Suprapubic skin (tissue), 4 donors: ENCODE measurements at regions not wholly inside any gene's neighbourhood (a gene's known extent, or its start where the extent isn't known, plus 50 kb on each side); places are given as distances from the start of the nearest gene placed in this dataset.
"Not testable (repeated sequence)": the region's sequence is repeated elsewhere in the genome, so short reads cannot be mapped to it uniquely, and the experiment has no call there.

Source experiments
- DNase-seq, 2 donors: peaks; one replicate each; pipeline ENCODE4 v3.0.0-alpha.2; 2019; ENCODE audit warnings: low spot score in 2 of 2
- H3K27ac ChIP-seq: fragments of 200-600 bp; sonication (generic); one replicate; pipeline ENCODE4 v1.5.1; 2019
- H3K27me3 ChIP-seq: fragments of 200-600 bp; sonication (generic); one replicate; pipeline ENCODE4 v1.5.1; 2019
- H3K36me3 ChIP-seq: fragments of 200-600 bp; sonication (generic); one replicate; pipeline ENCODE4 v1.5.1; 2019
- H3K4me1 ChIP-seq: fragments of 200-600 bp; sonication (generic); one replicate; pipeline ENCODE4 v1.5.1; 2019
- H3K4me3 ChIP-seq: fragments of 200-600 bp; sonication (generic); one replicate; pipeline ENCODE4 v1.5.1; 2019; ENCODE audit warnings: mild to moderate bottlenecking
- H3K9me3 ChIP-seq: fragments of 200-600 bp; sonication (generic); one replicate; pipeline ENCODE4 v1.5.1; 2019
- WGBS: methylation state at CpG from one replicate; pipeline ENCODE4 v1.1.5; 2018; 5-methylcytosine and 5-hydroxymethylcytosine counted together

GRCh38 chr2:87461671-87462070 lies 286.2 kb upstream of the PLGLB2 start:
- H3K27me3 ChIP-seq, H3K4me1 ChIP-seq, H3K4me3 ChIP-seq, DNase-seq, H3K9me3 ChIP-seq, H3K27ac ChIP-seq, H3K36me3 ChIP-seq: not testable (repeated sequence)
- 91% methylated on average over 4 of the region's 4 CpGs for WGBS

GRCh38 chr2:87464219-87464618 lies 283.7 kb upstream of the PLGLB2 start:
- not testable (repeated sequence) for DNase-seq, H3K27ac ChIP-seq, H3K4me3 ChIP-seq, H3K9me3 ChIP-seq, H3K36me3 ChIP-seq, H3K4me1 ChIP-seq, H3K27me3 ChIP-seq
- no CpG with 5 or more reads among the region's 2 CpGs for WGBS

GRCh38 chr2:87465730-87466129 lies 282.2 kb upstream of the PLGLB2 start:
- DNase-seq, H3K27me3 ChIP-seq, H3K36me3 ChIP-seq, H3K9me3 ChIP-seq, H3K27ac ChIP-seq, H3K4me1 ChIP-seq, H3K4me3 ChIP-seq: not testable (repeated sequence)
- 87% methylated on average over 3 of the region's 3 CpGs for WGBS

GRCh38 chr2:87466591-87467120 lies 281.2 kb upstream of the PLGLB2 start:
- H3K4me3 ChIP-seq, DNase-seq, H3K27me3 ChIP-seq, H3K36me3 ChIP-seq, H3K9me3 ChIP-seq, H3K4me1 ChIP-seq, H3K27ac ChIP-seq: not testable (repeated sequence)
- 85% methylated on average over 6 of the region's 8 CpGs for WGBS

- not testable (repeated sequence) for H3K4me1 ChIP-seq, DNase-seq, H3K27ac ChIP-seq, H3K27me3 ChIP-seq, H3K4me3 ChIP-seq, H3K36me3 ChIP-seq, H3K9me3 ChIP-seq
- 79% methylated on average over 10 of the region's 12 CpGs for WGBS
Observed at GRCh38 chr2:87468429-87468981, 279.4 kb upstream of the PLGLB2 start.

GRCh38 chr2:87469180-87470151 lies 278.4 kb upstream of the PLGLB2 start:
- not testable (repeated sequence) for H3K27ac ChIP-seq, H3K36me3 ChIP-seq, H3K9me3 ChIP-seq, H3K27me3 ChIP-seq, DNase-seq, H3K4me1 ChIP-seq, H3K4me3 ChIP-seq
- 84% methylated on average over 11 of the region's 19 CpGs for WGBS

GRCh38 chr2:87470381-87471380 lies 277.2 kb upstream of the PLGLB2 start:
- H3K36me3 ChIP-seq, H3K4me3 ChIP-seq, H3K27me3 ChIP-seq, DNase-seq, H3K4me1 ChIP-seq, H3K27ac ChIP-seq, H3K9me3 ChIP-seq: not testable (repeated sequence)
- WGBS = 84% methylated on average over 18 of the region's 25 CpGs

GRCh38 chr2:87471478-87471877 lies 276.4 kb upstream of the PLGLB2 start:
- not testable (repeated sequence) for H3K4me3 ChIP-seq, DNase-seq, H3K36me3 ChIP-seq, H3K9me3 ChIP-seq, H3K27me3 ChIP-seq, H3K4me1 ChIP-seq, H3K27ac ChIP-seq
- 88% methylated on average over 2 of the region's 3 CpGs for WGBS

- H3K36me3 ChIP-seq, H3K9me3 ChIP-seq, H3K27ac ChIP-seq, H3K4me3 ChIP-seq, H3K27me3 ChIP-seq, DNase-seq, H3K4me1 ChIP-seq: not testable (repeated sequence)
- WGBS = 33% methylated on average over 5 of the region's 5 CpGs
Observed at GRCh38 chr2:87476223-87476872, 271.5 kb upstream of the PLGLB2 start.

- H3K27ac ChIP-seq, H3K4me1 ChIP-seq, DNase-seq, H3K36me3 ChIP-seq, H3K27me3 ChIP-seq, H3K4me3 ChIP-seq, H3K9me3 ChIP-seq: not testable (repeated sequence)
- 86% methylated on average over 5 of the region's 5 CpGs for WGBS
Observed at GRCh38 chr2:87476936-87477335, 271.0 kb upstream of the PLGLB2 start.

GRCh38 chr2:87477669-87478428 lies 270.0 kb upstream of the PLGLB2 start:
- not testable (repeated sequence) for DNase-seq, H3K27ac ChIP-seq, H3K4me3 ChIP-seq, H3K27me3 ChIP-seq, H3K36me3 ChIP-seq, H3K4me1 ChIP-seq, H3K9me3 ChIP-seq
- WGBS = 47% methylated on average over 4 of the region's 12 CpGs

GRCh38 chr2:87478911-87479310 lies 269.0 kb upstream of the PLGLB2 start:
- H3K4me3 ChIP-seq, H3K27ac ChIP-seq: not testable (repeated sequence)
- WGBS = 93% methylated on average over 3 of the region's 4 CpGs

More at GRCh38 chr2:87478911-87479310, 269.0 kb upstream of the PLGLB2 start:
- not testable (repeated sequence) for H3K27me3 ChIP-seq, DNase-seq, H3K36me3 ChIP-seq, H3K4me1 ChIP-seq, H3K9me3 ChIP-seq
